ENCODE measurements at regions not wholly inside any gene's neighbourhood (a gene's known extent, or its start where the extent isn't known, plus 50 kb on each side); places are given as distances from the start of the nearest gene placed in this dataset.
A peak's percentile ranks its signal among the peaks of the same experiment; 100 is the strongest.

DNA sequence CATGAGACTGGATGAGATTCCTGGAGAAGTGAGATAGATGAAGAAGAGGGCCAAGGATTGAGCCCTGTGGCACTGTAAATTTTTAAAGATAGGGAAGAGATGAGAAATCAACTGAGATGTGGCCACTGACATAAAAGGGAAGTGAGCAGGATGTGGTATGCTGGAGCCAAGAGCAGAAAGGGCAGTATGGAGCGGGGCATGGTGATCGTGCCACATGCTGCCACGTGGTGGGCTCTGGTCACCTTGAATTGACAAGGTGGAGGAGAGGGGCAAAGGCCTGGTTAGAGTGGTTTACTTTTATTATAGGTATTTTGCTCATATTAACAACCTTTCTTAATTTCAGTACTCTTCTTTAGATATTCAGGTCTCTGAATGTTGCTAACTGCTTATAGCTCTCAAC lies 257.9 kb downstream of the NEDD1 start (continued):
- TF ChIP-seq ZNF532 (CRISPR knock-in tag; IDR thresholded peaks at IDR 0.05; ENCODE audit: borderline replicate concordance) (no peak), ZNF138 (CRISPR knock-in tag; conservative IDR thresholded peaks at IDR 0.05) (no peak)

DNA sequence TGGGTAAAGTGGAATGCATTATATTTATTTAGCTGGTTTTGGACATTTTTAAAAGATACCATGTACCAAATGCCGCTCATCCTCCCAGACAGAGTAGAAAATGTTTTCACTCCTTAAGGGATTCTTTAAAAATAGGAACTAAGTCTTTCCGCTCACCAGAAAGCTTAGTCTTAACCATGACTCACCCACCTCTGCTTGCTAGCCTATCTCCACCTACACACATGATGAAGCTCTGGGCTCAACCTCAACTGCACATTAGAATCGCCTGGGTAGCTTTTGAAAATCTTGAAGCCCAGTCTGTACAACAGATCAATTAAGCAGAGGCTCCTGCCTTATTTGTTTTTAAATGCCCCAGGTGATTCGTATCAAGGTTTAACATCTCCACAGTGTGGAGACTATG lies 260.5 kb downstream of the NEDD1 start:
- Mint-ChIP-seq H3K27ac (no peak overlapping the region), H3K27me3 (ENCODE audit: low read depth) (no peaks in the 10 kb centered on the region), H3K4me1 (peaks cover 5% of the 10 kb centered on the region), H3K4me3 (no peak overlapping the region), H3K9me3 (no peaks in the 10 kb centered on the region), H3K36me3 (no peaks in the 10 kb centered on the region)
- DNase-seq (ENCODE audit: low spot score) (no peak), ATAC-seq (no peak)
- CTCF ChIA-PET, result no interaction called here
- POLR2A ChIA-PET, result no interaction called here
- TF ChIP-seq, protein P1, sequence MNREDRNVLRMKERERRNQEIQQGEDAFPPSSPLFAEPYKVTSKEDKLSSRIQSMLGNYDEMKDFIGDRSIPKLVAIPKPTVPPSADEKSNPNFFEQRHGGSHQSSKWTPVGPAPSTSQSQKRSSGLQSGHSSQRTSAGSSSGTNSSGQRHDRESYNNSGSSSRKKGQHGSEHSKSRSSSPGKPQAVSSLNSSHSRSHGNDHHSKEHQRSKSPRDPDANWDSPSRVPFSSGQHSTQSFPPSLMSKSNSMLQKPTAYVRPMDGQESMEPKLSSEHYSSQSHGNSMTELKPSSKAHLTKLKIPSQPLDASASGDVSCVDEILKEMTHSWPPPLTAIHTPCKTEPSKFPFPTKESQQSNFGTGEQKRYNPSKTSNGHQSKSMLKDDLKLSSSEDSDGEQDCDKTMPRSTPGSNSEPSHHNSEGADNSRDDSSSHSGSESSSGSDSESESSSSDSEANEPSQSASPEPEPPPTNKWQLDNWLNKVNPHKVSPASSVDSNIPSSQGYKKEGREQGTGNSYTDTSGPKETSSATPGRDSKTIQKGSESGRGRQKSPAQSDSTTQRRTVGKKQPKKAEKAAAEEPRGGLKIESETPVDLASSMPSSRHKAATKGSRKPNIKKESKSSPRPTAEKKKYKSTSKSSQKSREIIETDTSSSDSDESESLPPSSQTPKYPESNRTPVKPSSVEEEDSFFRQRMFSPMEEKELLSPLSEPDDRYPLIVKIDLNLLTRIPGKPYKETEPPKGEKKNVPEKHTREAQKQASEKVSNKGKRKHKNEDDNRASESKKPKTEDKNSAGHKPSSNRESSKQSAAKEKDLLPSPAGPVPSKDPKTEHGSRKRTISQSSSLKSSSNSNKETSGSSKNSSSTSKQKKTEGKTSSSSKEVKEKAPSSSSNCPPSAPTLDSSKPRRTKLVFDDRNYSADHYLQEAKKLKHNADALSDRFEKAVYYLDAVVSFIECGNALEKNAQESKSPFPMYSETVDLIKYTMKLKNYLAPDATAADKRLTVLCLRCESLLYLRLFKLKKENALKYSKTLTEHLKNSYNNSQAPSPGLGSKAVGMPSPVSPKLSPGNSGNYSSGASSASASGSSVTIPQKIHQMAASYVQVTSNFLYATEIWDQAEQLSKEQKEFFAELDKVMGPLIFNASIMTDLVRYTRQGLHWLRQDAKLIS (CRISPR knock-in tag; IDR thresholded peaks at IDR 0.05; ENCODE audit: borderline replicate concordance), result no peak

- no peak overlapping the region for H3K27ac Mint-ChIP-seq
- ATAC-seq (peak; percentile 87), DNase-seq (ENCODE audit: low spot score) (no peak)
- H3K4me3 Mint-ChIP-seq, result no peak overlapping the region
- no peaks in the 10 kb centered on the region for H3K9me3 Mint-ChIP-seq
- H3K4me1 Mint-ChIP-seq, result peaks cover 8% of the 10 kb centered on the region
- POLR2A ChIA-PET, result no interaction called here
- no peaks in the 10 kb centered on the region for H3K27me3 Mint-ChIP-seq (ENCODE audit: low read depth)
- H3K36me3 Mint-ChIP-seq, result no peaks in the 10 kb centered on the region
- CTCF ChIA-PET, result interaction anchor here (0.8 to 2.5 kb wide), 2 partner anchors 16 to 20 kb away, joined by 3 to 10 read pairs; no protein-coding TSS in a partner anchor
- TF ChIP-seq CBFB (CRISPR knock-in tag; IDR thresholded peaks at IDR 0.05; ENCODE audit: low read depth) (no peak), ZNF263 (CRISPR knock-in tag; IDR thresholded peaks at IDR 0.05; ENCODE audit: low read depth) (no peak), IRF2 (CRISPR knock-in tag; IDR thresholded peaks at IDR 0.05; ENCODE audit: borderline replicate concordance, low read depth) (no peak), USF2 (CRISPR knock-in tag; IDR thresholded peaks at IDR 0.05) (no peak), TCF7 (CRISPR knock-in tag; IDR thresholded peaks at IDR 0.05; ENCODE audit: low read depth) (no peak), ZBTB21 (CRISPR knock-in tag; IDR thresholded peaks at IDR 0.05; ENCODE audit: borderline replicate concordance) (no peak), ZNF317 (CRISPR knock-in tag; IDR thresholded peaks at IDR 0.05; ENCODE audit: borderline replicate concordance, low read depth) (no peak), ATF6 (CRISPR knock-in tag; IDR thresholded peaks at IDR 0.05) (no peak), PREB (CRISPR knock-in tag; IDR thresholded peaks at IDR 0.05; ENCODE audit: borderline replicate concordance) (no peak), CREM (CRISPR knock-in tag; IDR thresholded peaks at IDR 0.05) (no peak), CDX4 (CRISPR knock-in tag; IDR thresholded peaks at IDR 0.05; ENCODE audit: borderline replicate concordance) (no peak)
- TF ChIP-seq, protein P2, sequence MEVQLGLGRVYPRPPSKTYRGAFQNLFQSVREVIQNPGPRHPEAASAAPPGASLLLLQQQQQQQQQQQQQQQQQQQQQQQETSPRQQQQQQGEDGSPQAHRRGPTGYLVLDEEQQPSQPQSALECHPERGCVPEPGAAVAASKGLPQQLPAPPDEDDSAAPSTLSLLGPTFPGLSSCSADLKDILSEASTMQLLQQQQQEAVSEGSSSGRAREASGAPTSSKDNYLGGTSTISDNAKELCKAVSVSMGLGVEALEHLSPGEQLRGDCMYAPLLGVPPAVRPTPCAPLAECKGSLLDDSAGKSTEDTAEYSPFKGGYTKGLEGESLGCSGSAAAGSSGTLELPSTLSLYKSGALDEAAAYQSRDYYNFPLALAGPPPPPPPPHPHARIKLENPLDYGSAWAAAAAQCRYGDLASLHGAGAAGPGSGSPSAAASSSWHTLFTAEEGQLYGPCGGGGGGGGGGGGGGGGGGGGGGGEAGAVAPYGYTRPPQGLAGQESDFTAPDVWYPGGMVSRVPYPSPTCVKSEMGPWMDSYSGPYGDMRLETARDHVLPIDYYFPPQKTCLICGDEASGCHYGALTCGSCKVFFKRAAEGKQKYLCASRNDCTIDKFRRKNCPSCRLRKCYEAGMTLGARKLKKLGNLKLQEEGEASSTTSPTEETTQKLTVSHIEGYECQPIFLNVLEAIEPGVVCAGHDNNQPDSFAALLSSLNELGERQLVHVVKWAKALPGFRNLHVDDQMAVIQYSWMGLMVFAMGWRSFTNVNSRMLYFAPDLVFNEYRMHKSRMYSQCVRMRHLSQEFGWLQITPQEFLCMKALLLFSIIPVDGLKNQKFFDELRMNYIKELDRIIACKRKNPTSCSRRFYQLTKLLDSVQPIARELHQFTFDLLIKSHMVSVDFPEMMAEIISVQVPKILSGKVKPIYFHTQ (CRISPR knock-in tag; IDR thresholded peaks at IDR 0.05), result peak; percentile 68; the same call in 1 of the 2 replicates
Measured at GRCh38 chr12:97168804-97169203, 261.7 kb downstream of the NEDD1 start.

All from WTC11 (cell line).